Upper lobe of left lung (tissue), 4 donors: ENCODE measurements at regions not wholly inside any gene's neighbourhood (a gene's known extent, or its start where the extent isn't known, plus 50 kb on each side); places are given as distances from the start of the nearest gene placed in this dataset.

Experiments
- CTCF ChIP-seq, 6 experiments: fragments of 450-650 bp in 4 of 6; fragments of 200-600 bp in 2 of 6; sonication (generic) in 2 of 6; IDR thresholded peaks; one replicate each; pipeline ENCODE4 v1.5.1; 2016 to 2019; ENCODE audit warnings: antibody characterized with exemption in 6 of 6
- POLR2A ChIP-seq, 4 donors: fragments of 450-650 bp; IDR thresholded peaks; one replicate each; pipeline ENCODE4 v1.5.1; 2016 to 2017; ENCODE audit warnings: antibody characterized with exemption in 4 of 4, mild to moderate bottlenecking in 2 of 4

GRCh38 chr11:29173660-29174062 is 843.2 kb downstream of the KCNA4 start:
- TF ChIP-seq CTCF (IDR thresholded peaks at IDR 0.05): no peak
- no peak for TF ChIP-seq POLR2A (IDR thresholded peaks at IDR 0.05)
